HCT116 (cell line): ENCODE measurements at regions not wholly inside any gene's neighbourhood (a gene's known extent, or its start where the extent isn't known, plus 50 kb on each side); places are given as distances from the start of the nearest gene placed in this dataset.
"Not testable (repeated sequence)": the region's sequence is repeated elsewhere in the genome, so short reads cannot be mapped to it uniquely, and the experiment has no call there.

Experiments used
- ATAC-seq: fragments of 200-7000 bp; cut with Tn5 transposase; 2 replicates; pipeline ENCODE4 v1.9.1; 2020; ENCODE audit warnings: mild to moderate bottlenecking, moderate library complexity
- BruUV-seq: library from RNA; stranded (reverse); fragments of 400-500 nt; replicated peaks from 2 replicates; lab custom pipeline; 2021; lab: Mats Ljungman, UMichigan
- CTCF ChIA-PET: fragments of 300-600 bp; sonication (Branson Sonifier 250); formaldehyde crosslinking; loops from one replicate; lab custom pipeline; 2021; ENCODE audit warnings: antibody characterized with exemption; lab: Charles Lee
- POLR2A ChIA-PET: fragments of 300-600, 350-600 bp; sonication (Branson Sonifier 250); formaldehyde crosslinking; loops from one replicate; lab custom pipeline; 2021; ENCODE audit warnings: antibody characterized with exemption; lab: Charles Lee
- RAD21 ChIA-PET, 2 experiments: fragments of 300-600 bp; sonication (Branson Sonifier 250); formaldehyde crosslinking; loops; one replicate each; lab custom pipeline; 2023; ENCODE audit warnings: low total read pairs in 2 of 2; ENCODE audit not compliant: uncharacterized antibody in 2 of 2, unreplicated experiment in 2 of 2, low non-redundant PET in 1 of 2; lab: Charles Lee
- DNase-seq: peaks from one replicate; pipeline ENCODE4 v3.0.0-alpha.2; 2010; ENCODE audit warnings: low read depth, low spot score
- H2AFZ ChIP-seq: fragments of 200-600 bp; shearing (Covaris generic), sonication (generic); 2 replicates; pipeline ENCODE4 v1.6.1; 2017; ENCODE audit warnings: low read depth, mixed run types, mixed read lengths, antibody characterized with exemption, low read length; ENCODE audit not compliant: poor library complexity, severe bottlenecking
- H3K27ac ChIP-seq: 2 replicates; pipeline ENCODE4 v1.5.1; 2012; ENCODE audit warnings: low read depth, low read length
- H3K27me3 ChIP-seq: fragments of 200-600 bp; sonication (generic); 2 replicates; pipeline ENCODE4 v1.6.1; 2016; ENCODE audit warnings: mixed run types, low read length, mixed read lengths; ENCODE audit not compliant: insufficient read depth
- H3K36me3 ChIP-seq, 2 experiments: fragments of 200-500 bp in 1 of 2; fragments of 200-600 bp in 1 of 2; sonication (Bioruptor generic) in 1 of 2; sonication (generic) in 1 of 2; 2 replicates each; pipeline versions ENCODE4 v1.5.1 to v1.6.1; 2014 to 2016; ENCODE audit warnings: low read length in 2 of 2, inconsistent platforms in 1 of 2, mixed read lengths in 1 of 2, mixed run types in 1 of 2; ENCODE audit not compliant: insufficient read depth in 2 of 2, control insufficient read depth in 1 of 2
- H3K4me1 ChIP-seq, 2 experiments: fragments of 200-600 bp in 1 of 2; sonication (generic) in 1 of 2; 2 replicates each; pipeline versions ENCODE4 v1.5.1 to v1.6.1; 2012 to 2017; ENCODE audit warnings: low read length in 2 of 2, inconsistent platforms in 1 of 2, mild to moderate bottlenecking in 1 of 2, mixed read lengths in 1 of 2, mixed run types in 1 of 2, moderate library complexity in 1 of 2; ENCODE audit not compliant: insufficient read depth in 2 of 2, control insufficient read depth in 1 of 2
- H3K4me2 ChIP-seq: fragments of 200-600 bp; sonication (generic); 2 replicates; pipeline ENCODE4 v1.6.1; 2017; ENCODE audit warnings: mixed run types, low read length, mixed read lengths
- H3K4me3 ChIP-seq, 2 experiments: fragments of 200-600 bp in 1 of 2; sonication (generic) in 1 of 2; replicated peaks in 1 of 2; 2 replicates each; pipeline ENCODE4 v1.5.1; 2011 to 2016; ENCODE audit warnings: low read length in 2 of 2, control low read depth in 1 of 2, low read depth in 1 of 2, mild to moderate bottlenecking in 1 of 2, mixed read lengths in 1 of 2, mixed run types in 1 of 2
- H3K79me2 ChIP-seq: fragments of 200-600 bp; sonication (generic); 2 replicates; pipeline ENCODE4 v1.6.1; 2017; ENCODE audit warnings: mild to moderate bottlenecking, mixed run types, low read length, moderate library complexity, mixed read lengths; ENCODE audit not compliant: insufficient read depth
- H3K9ac ChIP-seq: fragments of 200-600 bp; sonication (generic); 2 replicates; pipeline ENCODE4 v1.6.1; 2016; ENCODE audit warnings: low read length, mixed read lengths
- H3K9me2 ChIP-seq: fragments of 200-600 bp; sonication (generic), shearing (Covaris generic); 2 replicates; pipeline ENCODE4 v1.6.1; 2017; ENCODE audit warnings: mixed run types, mild to moderate bottlenecking, moderate library complexity; ENCODE audit not compliant: insufficient read depth
- H3K9me3 ChIP-seq, 2 experiments: fragments of 200-500 bp in 1 of 2; fragments of 200-600 bp in 1 of 2; sonication (Bioruptor generic) in 1 of 2; sonication (generic) in 1 of 2; 2 replicates each; pipeline ENCODE4 v1.6.1; 2014 to 2017; ENCODE audit warnings: low read length in 2 of 2, mixed read lengths in 2 of 2, inconsistent platforms in 1 of 2, low read depth in 1 of 2, mild to moderate bottlenecking in 1 of 2, mixed run types in 1 of 2, moderate library complexity in 1 of 2; ENCODE audit not compliant: control insufficient read depth in 1 of 2, insufficient read depth in 1 of 2
- H4K20me1 ChIP-seq: fragments of 200-600 bp; sonication (generic), shearing (Covaris generic); 2 replicates; pipeline ENCODE4 v1.6.1; 2017; ENCODE audit warnings: mixed run types, mild to moderate bottlenecking, moderate library complexity; ENCODE audit not compliant: insufficient read depth
- ATF3 ChIP-seq: IDR thresholded peaks from 2 replicates; pipeline ENCODE4 v1.6.1; 2012
- CEBPB ChIP-seq: IDR thresholded peaks from 2 replicates; pipeline ENCODE4 v1.6.1; 2012; ENCODE audit warnings: low read depth
- CTCF ChIP-seq, 3 experiments: fragments of 200-600 bp in 1 of 3; sonication (generic) in 1 of 3; IDR thresholded peaks in 2 of 3; conservative IDR thresholded peaks in 1 of 3; 2 replicates each; pipeline ENCODE4 v1.5.1; 2012 to 2017; ENCODE audit warnings: low read depth in 2 of 3, low read length in 2 of 3, antibody characterized with exemption in 1 of 3, borderline replicate concordance in 1 of 3, control low read depth in 1 of 3, mild to moderate bottlenecking in 1 of 3, mixed read lengths in 1 of 3, mixed run types in 1 of 3, moderate library complexity in 1 of 3; ENCODE audit not compliant: insufficient read depth in 1 of 3
- EGR1 ChIP-seq: IDR thresholded peaks from 2 replicates; pipeline ENCODE4 v1.6.1; 2012; ENCODE audit warnings: low read depth
- ELF1 ChIP-seq: IDR thresholded peaks from 2 replicates; pipeline ENCODE4 v1.6.1; 2012; ENCODE audit warnings: low read depth, borderline replicate concordance
- JUND ChIP-seq: IDR thresholded peaks from 2 replicates; pipeline ENCODE4 v1.6.1; 2012
- MAX ChIP-seq: IDR thresholded peaks from 2 replicates; pipeline ENCODE4 v1.6.1; 2012
- POLR2AphosphoS5 ChIP-seq: IDR thresholded peaks from 2 replicates; pipeline ENCODE4 v1.6.1; 2011; ENCODE audit warnings: mild to moderate bottlenecking, low read depth, low read length, moderate library complexity
- RAD21 ChIP-seq: IDR thresholded peaks from 2 replicates; pipeline ENCODE4 v1.6.1; 2012; ENCODE audit warnings: low read depth, mild to moderate bottlenecking
- SIN3A ChIP-seq: IDR thresholded peaks from 2 replicates; pipeline ENCODE4 v1.6.1; 2012; ENCODE audit warnings: low read depth
- SRF ChIP-seq: IDR thresholded peaks from 2 replicates; pipeline ENCODE4 v1.6.1; 2012; ENCODE audit warnings: low read depth
- TCF7L2 ChIP-seq: IDR thresholded peaks from 2 replicates; pipeline ENCODE4 v1.7.0; 2011; ENCODE audit warnings: borderline replicate concordance, inconsistent platforms; ENCODE audit not compliant: insufficient read depth, insufficient read length; ENCODE audit errors: extremely low read depth
- ZBTB33 ChIP-seq: IDR thresholded peaks from 2 replicates; pipeline ENCODE4 v1.6.1; 2011; ENCODE audit warnings: mild to moderate bottlenecking, low read length, moderate library complexity; ENCODE audit not compliant: insufficient replicate concordance; ENCODE audit errors: extremely low read depth
- ZFX ChIP-seq: fragments of 450-650 bp; IDR thresholded peaks from 2 replicates; pipeline ENCODE4 v1.6.1; 2017
- ZNF274 ChIP-seq: fragments of 200-500 bp; sonication (Bioruptor generic); IDR thresholded peaks from 2 replicates; pipeline ENCODE4 v1.6.1; 2014; ENCODE audit warnings: mild to moderate bottlenecking, low read depth, low read length, inconsistent platforms
- intact Hi-C: fragments of 100-400 bp; cut with micrococcal nuclease; formaldehyde crosslinking; loops from 2 replicates; pipeline ENCODE4 v1.10.0; 2022

GRCh38 chr5:97297704-97298091 is 114.7 kb upstream of the RIOK2 start:
- H3K27ac ChIP-seq, result no peak overlapping the region
- H3K4me1 ChIP-seq, result no peaks in the 10 kb centered on the region
- H3K4me2 ChIP-seq, result no peak overlapping the region
- no peaks in the 10 kb centered on the region for H3K27me3 ChIP-seq
- no peaks in the 10 kb centered on the region for H3K79me2 ChIP-seq
- no peak overlapping the region for H3K4me3 ChIP-seq
- BruUV-seq, result no TSS peak
- intact Hi-C loops, result loop anchor here (1.0 to 10.0 kb wide), 3 partner anchors 237 to 1530 kb away; no protein-coding TSS in a partner anchor
- H3K36me3 ChIP-seq, result no peaks in the 10 kb centered on the region
- no peak overlapping the region for H2AFZ ChIP-seq
- no peaks in the 10 kb centered on the region for H4K20me1 ChIP-seq
- no peak for TF ChIP-seq SRF
- TF ChIP-seq ZNF274, result no peak
- no peak for TF ChIP-seq ZBTB33
- no peak for TF ChIP-seq POLR2AphosphoS5
- TF ChIP-seq ZFX, result no peak
- TF ChIP-seq CEBPB, result no peak
- TF ChIP-seq ATF3, result no peak
- TF ChIP-seq EGR1, result no peak
- TF ChIP-seq RAD21, result no peak
- no peak for TF ChIP-seq TCF7L2
- no peak for TF ChIP-seq ELF1
- TF ChIP-seq MAX, result no peak
- TF ChIP-seq JUND, result no peak
- no peak for TF ChIP-seq CTCF (IDR thresholded peaks at IDR 0.05 in 2 of 3, conservative IDR thresholded peaks at IDR 0.05 in 1 of 3; ENCODE audit: borderline replicate concordance in 1 of 3, insufficient read depth in 1 of 3, low read depth in 2 of 3, low read length in 2 of 3)
- TF ChIP-seq SIN3A, result no peak
- no peaks in the 10 kb centered on the region for H3K9me2 ChIP-seq
- no peak overlapping the region for H3K9ac ChIP-seq
- ATAC-seq, result no peak
- H3K9me3 ChIP-seq, result no peaks in the 10 kb centered on the region
- no peak for DNase-seq
- CTCF ChIA-PET, result interaction anchor here (1.4 to 1.5 kb wide), 2 partner anchors 236 to 1498 kb away, joined by 5 to 7 read pairs; no protein-coding TSS in a partner anchor
- RAD21 ChIA-PET, result interaction anchor here in 1 of 2 experiments (0.7 kb wide), 1 partner anchor 236 kb away, joined by 3 read pairs; no protein-coding TSS in a partner anchor
- POLR2A ChIA-PET, result no interaction called here

- H3K36me3 ChIP-seq, H3K9me2 ChIP-seq, H3K4me3 ChIP-seq, RAD21 ChIA-PET, H3K4me2 ChIP-seq, H3K79me2 ChIP-seq, H3K27ac ChIP-seq, H3K4me1 ChIP-seq, H2AFZ ChIP-seq, H3K9ac ChIP-seq, H3K27me3 ChIP-seq, H4K20me1 ChIP-seq, ATAC-seq, H3K9me3 ChIP-seq, intact Hi-C loops, DNase-seq, CTCF ChIA-PET, POLR2A ChIA-PET, BruUV-seq: not testable (repeated sequence)
Observed at GRCh38 chr5:97301181-97301580, 118.1 kb upstream of the RIOK2 start.
